Stimulated activated CD4-positive, alpha-beta T cell treated with anti-CD3 and anti-CD28 coated beads, Interleukin-4, amount 100 ng/mL, for 4 hours (primary cell): ENCODE measurements at regions not wholly inside any gene's neighbourhood (a gene's known extent, or its start where the extent isn't known, plus 50 kb on each side); places are given as distances from the start of the nearest gene placed in this dataset.
"Not testable (repeated sequence)": the region's sequence is repeated elsewhere in the genome, so short reads cannot be mapped to it uniquely, and the experiment has no call there.

Experiments used
- DNase-seq, 2 experiments: peaks; one replicate each; pipeline ENCODE4 v3.0.0-alpha.2; 2020

DNA sequence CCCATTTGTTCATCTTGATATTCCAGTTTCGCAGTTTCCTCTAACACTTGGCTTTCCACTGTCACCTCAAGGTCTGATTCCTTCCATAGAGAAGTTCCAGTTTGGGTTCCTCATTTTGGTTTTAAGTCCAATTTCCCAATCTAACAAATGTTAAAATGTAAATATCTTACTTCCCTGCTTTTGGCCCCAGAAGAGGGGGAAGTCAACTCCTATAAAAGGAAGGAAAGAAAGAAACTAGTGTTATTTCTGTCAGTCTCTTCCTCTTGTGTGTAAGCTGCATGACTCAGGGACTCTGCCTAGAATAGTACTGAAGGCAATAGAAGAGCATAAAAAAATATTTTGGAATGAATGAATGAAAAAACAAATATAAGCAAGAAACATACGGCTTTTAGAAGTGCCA lies 127.5 kb upstream of the CCNG1 start:
- no peak for DNase-seq

DNA sequence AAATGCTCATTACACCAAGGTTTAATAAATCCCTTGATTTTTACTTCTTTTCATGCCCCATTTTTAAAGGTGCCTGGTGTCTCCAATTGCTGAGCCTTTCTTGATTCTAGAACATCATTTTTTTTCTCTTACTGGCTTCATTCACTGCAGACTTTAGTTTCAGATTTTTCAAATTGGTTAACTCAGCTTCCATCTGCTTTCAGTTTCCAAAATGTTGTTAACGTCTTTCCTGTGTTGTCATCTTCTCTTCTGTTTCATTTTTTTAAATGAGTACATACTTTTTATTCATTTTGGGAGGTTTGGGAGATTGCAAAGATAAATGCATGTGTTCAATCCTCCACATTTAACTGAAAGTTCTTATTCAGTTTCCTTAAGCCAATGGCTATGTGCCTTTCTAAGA lies 126.4 kb upstream of the CCNG1 start:
- DNase-seq, result no peak

GRCh38 chr5:163312598-163312997 lies 124.8 kb upstream of the CCNG1 start:
- DNase-seq, result no peak

DNA sequence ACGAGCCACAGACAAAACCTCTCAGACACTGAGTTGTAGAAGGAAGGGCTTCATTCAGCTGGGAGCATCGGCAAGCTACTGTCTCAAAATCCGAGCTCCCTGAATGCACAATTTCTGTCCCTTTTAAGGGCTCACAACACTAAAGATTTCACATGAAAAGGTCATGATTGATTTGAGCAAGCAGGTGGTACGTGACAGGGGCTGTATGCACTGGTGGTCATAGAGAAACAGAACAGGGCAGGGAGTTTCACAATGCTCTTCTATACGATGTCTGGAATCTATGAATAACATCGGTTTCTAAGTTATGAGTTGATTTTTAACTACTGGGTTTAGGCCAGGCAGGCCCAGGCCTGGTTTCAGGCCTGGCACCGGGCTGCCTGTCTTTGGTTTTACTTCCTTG lies 124.3 kb upstream of the CCNG1 start:
- not testable (repeated sequence) for DNase-seq

DNA sequence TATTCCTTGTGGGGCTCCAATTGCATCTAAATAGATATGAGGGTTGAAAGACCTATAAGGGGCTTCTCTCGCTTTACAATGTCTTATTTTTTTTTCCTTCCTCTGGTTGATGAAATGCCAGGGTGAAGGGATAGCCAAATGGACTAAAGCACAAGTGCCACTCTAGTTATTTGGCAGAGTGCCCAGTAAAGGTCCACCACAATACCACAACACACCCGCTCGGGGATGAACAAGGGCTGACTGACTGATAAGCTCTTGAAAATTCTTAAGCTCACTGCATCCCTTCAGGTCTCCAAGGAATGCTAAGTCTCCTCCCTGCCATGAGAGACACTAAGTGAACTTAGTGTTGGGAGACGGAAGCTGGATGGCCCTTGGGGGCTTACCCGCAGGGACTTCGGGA lies 121.0 kb upstream of the CCNG1 start:
- not testable (repeated sequence) for DNase-seq

GRCh38 chr5:163318707-163319106 lies 118.7 kb upstream of the CCNG1 start:
- no peak for DNase-seq

GRCh38 chr5:163321511-163321910 lies 115.9 kb upstream of the CCNG1 start:
- no peak for DNase-seq

GRCh38 chr5:163330723-163331668 lies 106.4 kb upstream of the CCNG1 start:
- DNase-seq, result no peak

- DNase-seq, result not testable (repeated sequence)
These were observed 101.3 kb upstream of the CCNG1 start for GRCh38 chr5:163336074-163336473.

GRCh38 chr5:163339148-163339547 lies 98.2 kb upstream of the CCNG1 start:
- no peak for DNase-seq

- not testable (repeated sequence) for DNase-seq
These were observed 97.0 kb upstream of the CCNG1 start for GRCh38 chr5:163340378-163340777.

- DNase-seq, result no peak
These were observed 95.1 kb upstream of the CCNG1 start for GRCh38 chr5:163342306-163342705.

DNA sequence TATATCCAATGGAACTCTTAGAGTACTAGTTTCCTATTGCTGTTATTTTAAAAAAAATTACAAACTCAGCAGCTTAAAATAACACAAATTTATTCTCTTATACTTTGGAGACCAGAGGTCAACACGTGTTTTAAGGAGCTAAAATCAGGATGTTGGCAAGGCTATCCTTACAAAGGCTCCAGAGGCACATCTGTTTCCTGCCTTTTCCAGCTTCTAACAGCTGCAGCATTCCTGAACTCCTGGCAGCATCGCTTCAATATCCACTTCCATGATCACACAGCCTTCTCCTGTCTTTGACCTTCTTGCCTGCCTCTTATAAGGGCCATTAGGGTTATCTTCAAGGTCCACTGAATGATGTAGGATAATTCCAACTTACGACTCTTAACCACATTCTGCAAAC lies 92.2 kb upstream of the CCNG1 start:
- no peak for DNase-seq

- DNase-seq, result peak; percentile 14 to 29
These were observed 89.7 kb upstream of the CCNG1 start for GRCh38 chr5:163347671-163348070.

DNA sequence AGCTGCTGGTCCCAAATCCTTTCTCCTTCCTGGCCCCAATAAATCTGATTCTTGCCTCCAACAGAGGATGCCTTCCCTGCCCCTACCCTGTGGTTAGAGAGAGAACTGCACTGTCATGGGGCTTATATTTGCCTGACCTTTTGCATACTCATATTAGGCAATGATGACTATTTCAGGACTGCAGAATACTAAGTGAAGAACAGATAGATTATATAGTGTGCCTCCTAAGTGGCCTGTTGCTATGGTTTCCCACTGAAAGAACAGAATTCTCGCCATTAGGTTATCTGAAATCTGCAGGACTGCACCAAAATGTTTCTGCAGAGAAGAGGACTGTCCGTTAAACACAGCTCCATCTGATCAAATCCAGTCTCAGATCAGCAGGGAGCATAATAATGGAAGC lies 87.3 kb upstream of the CCNG1 start:
- no peak for DNase-seq

DNA sequence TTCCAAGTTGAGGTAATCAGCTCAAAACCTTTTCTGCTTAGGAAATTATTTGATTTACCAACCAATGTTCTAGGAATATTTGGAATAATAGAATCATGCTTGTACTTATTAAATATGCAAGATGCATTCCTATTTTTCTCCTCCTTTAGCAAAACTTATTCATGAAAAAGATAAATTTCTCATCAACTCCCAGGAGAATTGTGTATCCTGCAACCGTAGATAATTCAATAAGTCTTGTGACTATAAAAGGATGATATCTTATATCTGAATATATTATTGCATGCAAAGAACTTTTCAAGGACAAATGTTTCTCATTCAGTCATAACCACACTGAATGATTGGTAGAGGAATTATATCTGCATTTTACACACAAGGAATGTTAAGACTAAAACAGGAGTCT lies 84.9 kb upstream of the CCNG1 start:
- DNase-seq, result no peak

DNA sequence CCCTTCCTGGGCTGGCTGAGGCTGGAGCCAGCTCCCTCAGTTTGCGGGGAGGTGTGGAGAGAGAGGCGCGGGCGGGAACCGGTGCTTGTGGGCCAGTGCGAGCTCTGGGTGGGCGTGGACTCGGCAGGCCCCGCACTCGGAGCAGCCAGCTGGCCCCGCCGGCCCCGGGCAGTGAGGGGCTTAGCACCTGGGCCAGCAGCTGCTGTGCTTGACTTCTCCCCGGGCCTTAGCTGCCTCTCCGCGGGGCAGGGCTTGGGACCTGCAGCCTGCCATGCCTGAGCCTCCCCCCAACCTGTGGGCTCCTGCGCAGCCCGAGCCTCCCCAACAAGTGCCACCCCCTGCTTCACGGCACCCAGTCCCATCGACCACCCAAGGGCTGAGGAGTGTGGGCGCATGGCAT lies 81.6 kb upstream of the CCNG1 start:
- not testable (repeated sequence) for DNase-seq

GRCh38 chr5:163357636-163358035 lies 79.8 kb upstream of the CCNG1 start:
- DNase-seq, result no peak

- no peak for DNase-seq
These were observed 76.7 kb upstream of the CCNG1 start for GRCh38 chr5:163360656-163361055.

DNA sequence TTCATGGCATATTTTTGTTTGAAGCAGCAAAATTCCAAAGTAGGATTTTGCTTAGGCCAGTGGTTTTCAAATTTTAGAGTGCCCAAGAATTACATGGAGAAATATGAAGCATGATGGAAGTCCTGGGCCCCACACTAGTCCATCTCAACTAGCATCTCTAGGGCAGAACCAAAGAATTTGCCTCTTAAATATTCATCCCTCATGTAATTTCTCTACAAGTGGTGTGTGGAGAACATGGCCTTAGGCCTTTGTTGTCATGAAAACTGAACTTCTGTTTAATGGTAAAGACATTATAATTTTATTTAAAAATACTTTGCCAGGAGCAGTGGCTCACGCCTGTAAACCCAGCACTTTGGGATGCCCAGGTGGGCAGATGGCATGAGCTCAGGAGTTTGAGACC lies 75.9 kb upstream of the CCNG1 start:
- no peak for DNase-seq

- DNase-seq, result no peak
These were observed 74.5 kb upstream of the CCNG1 start for GRCh38 chr5:163362840-163363371.

- no peak for DNase-seq
These were observed 74.0 kb upstream of the CCNG1 start for GRCh38 chr5:163363389-163363788.

- DNase-seq, result no peak
These were observed 70.6 kb upstream of the CCNG1 start for GRCh38 chr5:163366757-163367156.

DNA sequence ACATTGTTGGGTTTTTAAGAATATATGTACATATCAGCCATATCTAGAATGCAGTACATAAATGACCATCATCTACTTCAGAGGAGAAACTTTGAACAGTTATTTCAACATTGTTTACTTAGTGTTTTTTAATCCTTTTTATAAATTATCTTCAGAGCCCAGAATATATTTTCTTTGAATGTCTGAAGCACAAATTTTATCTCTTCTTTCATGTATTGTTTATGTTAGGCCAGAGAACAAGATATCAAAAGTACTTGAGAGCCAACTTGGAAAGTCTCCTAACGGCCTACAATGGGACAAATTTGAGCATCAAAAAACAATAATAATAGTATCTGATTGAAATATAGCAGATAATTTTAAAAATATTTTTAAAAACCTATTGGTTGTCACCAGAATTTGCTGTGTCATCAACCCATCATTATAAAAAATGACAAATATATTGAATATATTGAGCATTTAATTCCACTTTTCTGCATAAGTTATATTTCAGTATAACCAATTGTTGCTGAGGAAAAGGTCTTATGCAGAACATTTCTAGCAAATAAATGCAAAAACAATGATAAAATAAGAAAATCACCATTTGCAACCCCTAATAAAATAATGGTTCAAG lies 67.5 kb upstream of the CCNG1 start:
- no peak for DNase-seq
